ENCODE measurements at regions not wholly inside any gene's neighbourhood (a gene's known extent, or its start where the extent isn't known, plus 50 kb on each side); places are given as distances from the start of the nearest gene placed in this dataset.

GRCh38 chr16:79753286-79753685 lies 152.7 kb upstream of the MAF start:
- H3K4me3 ChIP-seq, result no peak overlapping the region
- TF ChIP-seq FOXP2 (optimal IDR thresholded peaks at IDR 0.05; ENCODE audit: control extremely low read depth, extremely low read length, insufficient read depth) (no peak), POLR2AphosphoS5 (IDR thresholded peaks at IDR 0.05; ENCODE audit: borderline replicate concordance, low read depth, low read length) (no peak), EZH2 (IDR thresholded peaks at IDR 0.05) (no peak)
- H3K9me3 ChIP-seq (ENCODE audit: low read depth, low read length), result no peaks in the 10 kb centered on the region
- no peak overlapping the region for H3K27ac ChIP-seq
- no peak for DNase-seq (ENCODE audit: low read depth, low spot score)
- H3K9ac ChIP-seq (ENCODE audit: insufficient read length), result no peak overlapping the region
- no peaks in the 10 kb centered on the region for H3K36me3 ChIP-seq (ENCODE audit: insufficient read depth, low read length)

- Histone ChIP-seq H3K4me3 (no peak overlapping the region), H3K9me3 (ENCODE audit: low read depth, low read length) (no peaks in the 10 kb centered on the region), H3K9ac (ENCODE audit: insufficient read length) (no peak overlapping the region), H3K27ac (no peak overlapping the region), H3K36me3 (ENCODE audit: insufficient read depth, low read length) (no peaks in the 10 kb centered on the region)
- TF ChIP-seq FOXP2 (optimal IDR thresholded peaks at IDR 0.05; ENCODE audit: control extremely low read depth, extremely low read length, insufficient read depth), result no peak
- no peak for TF ChIP-seq EZH2 (IDR thresholded peaks at IDR 0.05)
- TF ChIP-seq POLR2AphosphoS5 (IDR thresholded peaks at IDR 0.05; ENCODE audit: borderline replicate concordance, low read depth, low read length), result no peak
- DNase-seq (ENCODE audit: low read depth, low spot score), result no peak
Observed at GRCh38 chr16:79752396-79752795, 151.9 kb upstream of the MAF start.

- TF ChIP-seq FOXP2 (optimal IDR thresholded peaks at IDR 0.05; ENCODE audit: control extremely low read depth, extremely low read length, insufficient read depth) (no peak), POLR2AphosphoS5 (IDR thresholded peaks at IDR 0.05; ENCODE audit: borderline replicate concordance, low read depth, low read length) (no peak), EZH2 (IDR thresholded peaks at IDR 0.05) (no peak)
- Histone ChIP-seq H3K36me3 (ENCODE audit: insufficient read depth, low read length) (no peaks in the 10 kb centered on the region), H3K27ac (no peak overlapping the region), H3K9ac (ENCODE audit: insufficient read length) (no peak overlapping the region), H3K9me3 (ENCODE audit: low read depth, low read length) (no peaks in the 10 kb centered on the region), H3K4me3 (no peak overlapping the region)
- DNase-seq (ENCODE audit: low read depth, low spot score), result no peak
Observed at GRCh38 chr16:79751471-79752184, 151.1 kb upstream of the MAF start.

GRCh38 chr16:79750311-79750710 lies 149.8 kb upstream of the MAF start:
- no peak for DNase-seq (ENCODE audit: low read depth, low spot score)
- Histone ChIP-seq H3K9ac (ENCODE audit: insufficient read length) (no peak overlapping the region), H3K27ac (no peak overlapping the region), H3K4me3 (no peak overlapping the region), H3K36me3 (ENCODE audit: insufficient read depth, low read length) (no peaks in the 10 kb centered on the region), H3K9me3 (ENCODE audit: low read depth, low read length) (no peaks in the 10 kb centered on the region)
- TF ChIP-seq POLR2AphosphoS5 (IDR thresholded peaks at IDR 0.05; ENCODE audit: borderline replicate concordance, low read depth, low read length) (no peak), EZH2 (IDR thresholded peaks at IDR 0.05) (no peak), FOXP2 (optimal IDR thresholded peaks at IDR 0.05; ENCODE audit: control extremely low read depth, extremely low read length, insufficient read depth) (no peak)

GRCh38 chr16:79748629-79749028 lies 148.1 kb upstream of the MAF start:
- no peak overlapping the region for H3K9ac ChIP-seq (ENCODE audit: insufficient read length)
- no peak overlapping the region for H3K4me3 ChIP-seq

GRCh38 chr16:79747688-79748087 lies 147.2 kb upstream of the MAF start:
- Histone ChIP-seq H3K36me3 (ENCODE audit: insufficient read depth, low read length) (no peaks in the 10 kb centered on the region), H3K27ac (no peak overlapping the region), H3K9ac (ENCODE audit: insufficient read length) (no peak overlapping the region), H3K9me3 (ENCODE audit: low read depth, low read length) (no peaks in the 10 kb centered on the region), H3K4me3 (no peak overlapping the region)
- no peak for TF ChIP-seq POLR2AphosphoS5 (IDR thresholded peaks at IDR 0.05; ENCODE audit: borderline replicate concordance, low read depth, low read length)
- no peak for TF ChIP-seq EZH2 (IDR thresholded peaks at IDR 0.05)
- no peak for TF ChIP-seq FOXP2 (optimal IDR thresholded peaks at IDR 0.05; ENCODE audit: control extremely low read depth, extremely low read length, insufficient read depth)
- DNase-seq (ENCODE audit: low read depth, low spot score), result no peak

More at GRCh38 chr16:79748629-79749028, 148.1 kb upstream of the MAF start:
- Histone ChIP-seq H3K36me3 (ENCODE audit: insufficient read depth, low read length) (no peaks in the 10 kb centered on the region), H3K27ac (no peak overlapping the region), H3K9me3 (ENCODE audit: low read depth, low read length) (no peaks in the 10 kb centered on the region)
- TF ChIP-seq FOXP2 (optimal IDR thresholded peaks at IDR 0.05; ENCODE audit: control extremely low read depth, extremely low read length, insufficient read depth) (no peak), EZH2 (IDR thresholded peaks at IDR 0.05) (no peak), POLR2AphosphoS5 (IDR thresholded peaks at IDR 0.05; ENCODE audit: borderline replicate concordance, low read depth, low read length) (no peak)
- DNase-seq (ENCODE audit: low read depth, low spot score), result no peak

GRCh38 chr16:79740252-79740651 lies 139.7 kb upstream of the MAF start:
- no peak for TF ChIP-seq FOXP2 (optimal IDR thresholded peaks at IDR 0.05; ENCODE audit: control extremely low read depth, extremely low read length, insufficient read depth)
- TF ChIP-seq POLR2AphosphoS5 (IDR thresholded peaks at IDR 0.05; ENCODE audit: borderline replicate concordance, low read depth, low read length), result no peak
- TF ChIP-seq EZH2 (IDR thresholded peaks at IDR 0.05), result no peak
- Histone ChIP-seq H3K9ac (ENCODE audit: insufficient read length) (no peak overlapping the region), H3K4me3 (no peak overlapping the region), H3K27ac (no peak overlapping the region), H3K9me3 (ENCODE audit: low read depth, low read length) (no peaks in the 10 kb centered on the region), H3K36me3 (ENCODE audit: insufficient read depth, low read length) (no peaks in the 10 kb centered on the region)
- no peak for DNase-seq (ENCODE audit: low read depth, low spot score)

- no peak overlapping the region for H3K27ac ChIP-seq
- no peaks in the 10 kb centered on the region for H3K9me3 ChIP-seq (ENCODE audit: low read depth, low read length)
- H3K9ac ChIP-seq (ENCODE audit: insufficient read length), result no peak overlapping the region
- no peak overlapping the region for H3K4me3 ChIP-seq
- TF ChIP-seq EZH2 (IDR thresholded peaks at IDR 0.05) (no peak), POLR2AphosphoS5 (IDR thresholded peaks at IDR 0.05; ENCODE audit: borderline replicate concordance, low read depth, low read length) (no peak), FOXP2 (optimal IDR thresholded peaks at IDR 0.05; ENCODE audit: control extremely low read depth, extremely low read length, insufficient read depth) (no peak)
- H3K36me3 ChIP-seq (ENCODE audit: insufficient read depth, low read length), result no peaks in the 10 kb centered on the region
- DNase-seq (ENCODE audit: low read depth, low spot score), result no peak
Observed at GRCh38 chr16:79735271-79735670, 134.7 kb upstream of the MAF start.

GRCh38 chr16:79734721-79735120 lies 134.2 kb upstream of the MAF start:
- no peak for TF ChIP-seq POLR2AphosphoS5 (IDR thresholded peaks at IDR 0.05; ENCODE audit: borderline replicate concordance, low read depth, low read length)
- TF ChIP-seq FOXP2 (optimal IDR thresholded peaks at IDR 0.05; ENCODE audit: control extremely low read depth, extremely low read length, insufficient read depth), result no peak
- TF ChIP-seq EZH2 (IDR thresholded peaks at IDR 0.05), result no peak
- Histone ChIP-seq H3K36me3 (ENCODE audit: insufficient read depth, low read length) (no peaks in the 10 kb centered on the region), H3K27ac (no peak overlapping the region), H3K9ac (ENCODE audit: insufficient read length) (no peak overlapping the region), H3K4me3 (no peak overlapping the region), H3K9me3 (ENCODE audit: low read depth, low read length) (no peaks in the 10 kb centered on the region)
- no peak for DNase-seq (ENCODE audit: low read depth, low spot score)
